HG02798 (cell line): ENCODE measurements at regions not wholly inside any gene's neighbourhood (a gene's known extent, or its start where the extent isn't known, plus 50 kb on each side); places are given as distances from the start of the nearest gene placed in this dataset.

Experiments
- ATAC-seq: cut with Tn5 transposase; IDR thresholded peaks from one replicate; pipeline ENCODE4 v1.9.1; 2021; ENCODE audit warnings: mild to moderate bottlenecking; ENCODE audit not compliant: unreplicated experiment, poor library complexity

DNA sequence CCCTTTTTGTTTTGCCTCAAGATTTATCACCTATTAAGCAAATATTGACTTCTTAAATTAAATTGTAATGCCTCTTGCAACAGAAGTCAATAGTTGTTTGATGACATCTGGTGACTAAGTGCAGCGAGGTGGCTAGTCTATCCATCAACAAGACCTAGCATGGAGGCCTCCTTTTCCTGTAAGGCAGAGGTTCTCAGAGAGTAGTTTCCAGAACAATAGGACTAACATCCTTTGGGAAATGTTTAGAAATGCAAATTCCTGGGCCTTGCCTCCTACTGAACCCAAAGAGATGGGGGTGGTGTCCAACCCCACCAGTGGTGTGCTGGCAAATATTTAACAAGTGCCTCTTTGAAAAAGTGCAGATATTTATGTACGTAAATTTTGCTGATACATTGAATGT lies 143.7 kb downstream of the SCP2D1 start:
- no peak for ATAC-seq

DNA sequence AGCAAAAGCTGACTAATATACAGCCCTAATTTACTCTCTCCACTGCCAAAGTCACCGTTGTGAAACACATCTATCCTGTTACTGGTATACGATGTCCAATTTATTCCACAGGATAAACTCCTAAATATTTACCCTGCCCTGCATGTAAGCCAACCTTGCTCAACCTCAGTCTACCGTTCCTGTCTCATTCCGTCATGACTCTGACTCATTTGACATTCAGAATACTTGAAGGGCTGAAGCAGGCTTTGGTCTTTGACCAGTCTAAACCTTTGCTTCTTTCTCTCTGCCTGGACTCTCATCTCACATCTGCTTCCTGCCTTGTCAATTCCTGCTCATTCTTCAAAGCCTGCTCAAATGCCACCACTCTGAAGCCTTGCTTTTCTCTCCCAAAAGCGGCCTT lies 157.5 kb downstream of the SCP2D1 start:
- no peak for ATAC-seq

DNA sequence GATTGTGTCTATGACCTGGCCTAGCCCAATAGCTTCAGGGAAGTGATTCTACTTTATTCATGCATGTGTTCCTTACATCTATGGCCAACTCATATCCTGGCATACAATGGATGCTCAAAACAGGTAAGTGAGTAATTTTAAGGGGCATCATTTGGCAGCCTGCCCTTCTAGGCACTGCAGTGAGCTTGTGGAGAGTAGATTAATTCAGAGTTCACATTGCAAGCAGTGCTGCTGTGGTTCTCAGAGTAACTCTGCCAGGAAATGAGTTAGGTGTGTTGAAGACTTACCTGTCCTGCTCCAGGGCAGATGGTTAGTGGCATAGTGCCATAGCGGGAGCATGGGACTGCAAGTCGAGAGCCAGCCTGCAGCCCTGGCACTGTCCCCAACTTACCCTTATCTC lies 158.0 kb downstream of the SCP2D1 start:
- ATAC-seq = no peak

DNA sequence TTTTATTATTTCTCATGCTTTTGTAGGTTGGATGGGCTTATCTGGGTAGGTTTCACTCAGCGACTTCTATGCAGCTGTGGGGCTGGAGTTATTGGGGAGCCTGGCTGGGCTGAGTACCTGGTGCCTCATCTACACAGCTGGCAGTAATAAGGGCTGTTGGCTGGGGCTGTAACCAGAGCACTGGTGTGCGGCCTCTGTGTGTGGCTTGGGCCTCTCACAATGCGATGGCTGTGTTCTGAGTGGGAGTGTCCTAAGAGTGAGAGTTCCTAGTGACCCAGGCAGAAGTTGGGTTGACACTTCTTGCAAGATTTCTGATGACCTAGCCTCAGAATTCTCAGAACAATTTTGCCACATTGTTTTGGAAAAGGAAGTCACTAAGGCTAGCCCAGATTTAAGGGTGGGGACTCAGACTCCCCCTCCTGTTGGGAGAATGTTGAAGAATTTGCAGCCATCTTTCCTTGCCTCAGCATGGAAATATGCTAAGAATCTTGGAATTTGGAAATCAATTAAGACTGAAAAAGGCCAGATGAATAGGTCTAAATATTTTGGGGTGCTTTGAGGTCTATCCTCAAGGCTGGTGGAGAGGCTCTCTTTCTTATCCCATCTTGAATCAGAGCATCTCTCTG lies 158.8 kb downstream of the SCP2D1 start:
- ATAC-seq = no peak

DNA sequence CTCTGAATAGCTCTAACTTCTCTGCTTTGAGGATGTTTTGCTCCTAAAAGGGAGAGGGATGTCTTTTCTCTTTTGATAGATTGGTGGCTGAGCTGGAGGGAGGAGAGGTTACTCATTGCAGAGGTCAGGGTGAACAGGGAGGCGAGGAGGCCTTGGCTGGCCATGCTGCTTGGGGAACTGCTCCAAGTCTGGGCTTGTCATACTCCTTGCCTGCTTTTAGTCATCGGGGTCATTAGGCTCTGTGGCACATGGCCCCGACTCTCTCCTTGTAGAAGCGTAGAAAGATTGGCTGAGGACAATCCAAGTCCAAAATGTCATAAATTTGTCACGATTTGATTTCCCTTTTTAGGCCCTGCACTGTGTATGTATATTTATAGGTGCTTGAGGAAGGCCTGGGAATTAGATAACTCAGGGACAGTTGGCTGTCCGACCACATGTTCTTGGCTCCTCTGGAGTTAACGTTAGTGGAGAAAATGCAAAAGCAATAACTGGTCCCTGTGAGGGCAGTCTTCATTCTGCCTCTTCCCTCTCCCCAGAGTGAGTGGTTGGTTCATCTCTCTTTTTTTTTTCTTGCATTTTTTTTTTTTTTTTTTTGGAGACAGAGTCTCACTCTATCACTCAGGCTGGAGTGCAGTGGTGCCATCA lies 160.1 kb downstream of the SCP2D1 start:
- no peak for ATAC-seq

DNA sequence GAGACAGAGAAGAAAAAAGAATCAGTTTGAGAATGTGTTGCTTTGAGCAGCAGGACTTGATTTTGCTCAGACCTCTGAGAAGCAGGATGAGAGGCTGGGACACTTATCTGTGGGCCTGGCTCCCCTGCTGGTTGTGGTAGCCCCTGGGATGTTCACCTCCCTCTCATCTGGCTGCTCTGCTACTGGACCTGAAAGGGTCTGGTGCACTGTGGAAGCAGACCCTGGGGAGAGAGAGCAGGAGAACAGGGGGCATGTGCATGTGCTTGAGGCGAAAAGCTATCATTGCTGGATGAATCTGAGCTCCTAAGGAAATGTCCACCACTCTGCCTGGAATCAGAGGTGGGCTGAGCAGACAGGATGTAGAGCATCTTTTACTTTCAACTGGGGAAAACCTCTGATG lies 161.1 kb downstream of the SCP2D1 start:
- ATAC-seq = no peak

DNA sequence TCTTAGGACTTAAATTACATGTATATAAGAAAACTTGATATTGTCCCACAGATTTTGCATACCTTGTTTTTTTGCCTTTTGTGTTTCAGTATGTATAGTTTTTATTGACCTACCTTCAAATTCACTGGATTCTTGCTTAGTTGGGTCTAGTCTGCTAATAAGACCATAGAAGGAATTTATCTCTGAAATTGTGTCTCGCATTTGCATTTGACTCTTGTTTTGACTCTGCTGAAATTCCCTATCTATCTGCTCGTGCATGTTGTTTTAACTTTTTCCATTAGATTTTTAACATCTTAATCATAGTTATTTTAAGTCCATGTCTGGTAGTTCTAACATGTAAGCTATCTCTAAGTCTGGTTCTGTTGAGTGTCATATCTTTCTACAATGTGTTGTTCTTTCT lies 163.9 kb downstream of the SCP2D1 start:
- ATAC-seq = no peak

DNA sequence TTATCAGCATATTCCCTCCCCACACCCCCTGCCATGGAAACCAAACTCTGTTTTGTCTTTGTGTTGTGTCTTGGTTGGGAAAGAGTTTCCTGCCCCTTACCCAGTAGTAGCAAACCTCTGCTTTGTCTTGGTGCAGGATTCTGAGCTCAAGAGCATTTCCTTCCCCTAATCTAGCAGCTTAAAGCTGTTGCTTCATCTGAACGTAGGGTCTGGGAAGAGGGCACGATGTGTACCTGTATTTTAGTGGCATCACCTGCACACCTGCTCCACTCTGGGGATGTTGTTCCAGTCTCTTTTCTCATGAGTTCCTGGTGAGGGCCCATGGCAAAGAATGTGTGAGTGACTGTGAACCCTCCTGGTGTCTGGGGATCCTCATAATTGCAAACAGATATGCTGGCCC lies 164.7 kb downstream of the SCP2D1 start:
- no peak for ATAC-seq

DNA sequence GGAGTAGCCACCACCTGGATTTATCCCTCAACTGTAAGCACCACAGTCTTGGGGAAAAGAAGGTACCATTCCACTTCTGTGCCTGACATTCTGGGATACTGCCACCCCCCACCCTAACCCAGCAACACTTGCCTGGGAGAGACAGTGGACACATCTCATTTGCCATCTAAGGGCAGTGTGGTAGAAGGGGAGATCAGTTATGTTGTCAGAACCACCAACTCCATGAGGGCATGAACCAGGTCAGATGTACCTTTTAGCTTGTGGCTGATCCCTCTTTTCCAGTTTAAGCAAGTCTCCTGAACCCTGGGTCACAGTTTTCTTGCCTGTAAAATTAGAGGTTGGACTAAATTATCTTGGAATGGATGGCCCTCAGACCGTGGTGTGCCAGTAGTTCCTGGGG lies 165.5 kb downstream of the SCP2D1 start:
- ATAC-seq = no peak

DNA sequence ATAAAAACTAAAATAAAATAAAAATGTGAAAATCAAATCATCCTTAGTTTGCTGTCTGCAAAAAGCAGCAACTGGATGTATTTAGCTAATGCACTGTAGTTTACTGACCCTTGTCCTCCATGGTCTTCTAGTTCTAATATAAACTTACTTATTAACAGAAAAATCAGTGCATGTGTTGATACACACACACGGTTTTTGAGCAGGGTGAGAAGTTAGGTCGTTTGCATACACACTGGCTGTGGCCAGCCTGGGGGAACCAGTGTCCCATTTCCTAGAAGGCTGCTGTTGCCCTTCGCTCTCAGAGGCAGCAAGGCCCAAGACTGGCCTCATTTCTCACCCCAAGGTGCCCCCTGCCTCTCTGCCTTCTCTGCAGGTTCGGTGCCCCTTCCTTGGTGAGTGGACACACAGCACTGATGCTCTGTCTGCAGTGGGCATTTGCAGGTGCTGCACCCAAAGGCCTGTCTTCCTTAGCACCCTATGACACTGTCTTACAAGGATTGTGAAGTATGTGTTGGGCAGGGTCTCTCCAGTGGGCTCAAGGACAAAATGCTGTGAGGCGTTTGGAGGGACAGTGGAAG lies 168.5 kb downstream of the SCP2D1 start:
- ATAC-seq = no peak

DNA sequence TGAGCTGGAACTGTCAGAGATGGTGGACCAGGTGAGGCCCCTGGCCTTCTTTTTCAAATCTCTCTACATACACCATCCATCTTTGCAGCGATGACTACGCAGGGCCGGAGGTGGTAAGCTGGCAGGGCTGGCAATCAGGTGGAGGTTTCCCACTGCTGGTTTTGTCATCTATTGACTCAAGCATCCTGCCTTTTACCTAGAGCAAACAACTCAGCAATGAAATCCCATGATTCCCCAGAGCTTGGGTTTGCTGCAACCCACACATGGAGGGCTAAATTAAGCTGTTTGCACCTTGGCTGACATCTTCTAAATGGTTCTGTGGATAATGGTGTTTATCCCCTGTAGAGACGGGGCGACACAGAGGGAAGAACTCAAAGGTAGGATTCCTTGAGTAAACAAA lies 170.2 kb downstream of the SCP2D1 start:
- ATAC-seq = no peak

DNA sequence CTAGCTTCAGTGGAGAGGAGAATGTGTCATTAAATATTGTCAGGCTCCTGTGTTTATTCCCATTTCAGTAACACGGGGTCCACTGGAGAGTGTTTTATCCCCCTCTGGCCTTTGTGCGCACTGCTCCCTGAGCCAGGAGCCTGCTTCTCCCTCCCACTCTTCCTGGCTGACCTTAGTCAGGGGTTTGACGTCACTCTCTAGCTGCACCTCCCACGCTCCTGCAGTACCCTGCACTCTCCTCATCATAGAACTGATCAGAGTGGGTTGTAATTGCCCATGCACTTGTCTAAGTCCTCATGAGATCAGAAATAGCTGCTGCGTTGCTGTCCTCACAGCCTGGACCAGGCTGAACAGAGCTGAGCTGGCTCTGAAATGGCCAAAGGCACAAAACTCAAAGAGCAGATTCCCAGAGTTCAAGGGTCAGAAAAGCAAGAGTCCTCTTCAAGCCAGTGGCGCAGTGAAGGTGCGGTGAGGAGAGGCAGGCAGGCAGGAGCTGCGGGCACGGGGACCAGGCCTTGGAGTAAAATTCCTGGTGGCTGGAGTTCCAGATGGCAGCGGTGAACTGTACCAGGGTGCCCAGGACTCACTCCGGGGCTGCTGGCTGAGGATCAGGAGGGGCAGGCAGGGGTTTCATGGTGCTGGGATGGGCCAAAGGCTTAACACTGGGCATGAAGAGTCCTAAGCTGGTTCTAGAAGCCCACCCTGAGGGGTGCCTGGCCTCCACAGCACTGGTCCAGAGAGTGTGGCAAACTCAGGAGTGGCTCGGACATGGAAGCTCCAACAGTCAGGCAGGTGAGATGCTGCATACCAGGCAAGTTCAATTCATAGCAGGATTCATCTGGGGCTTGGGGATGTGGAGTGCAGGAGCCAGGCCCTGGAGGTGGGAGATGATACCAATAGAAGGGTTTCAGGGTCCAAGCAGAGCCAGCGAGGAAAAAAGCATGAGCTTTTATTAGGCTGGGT lies 170.9 kb downstream of the SCP2D1 start:
- ATAC-seq = no peak

DNA sequence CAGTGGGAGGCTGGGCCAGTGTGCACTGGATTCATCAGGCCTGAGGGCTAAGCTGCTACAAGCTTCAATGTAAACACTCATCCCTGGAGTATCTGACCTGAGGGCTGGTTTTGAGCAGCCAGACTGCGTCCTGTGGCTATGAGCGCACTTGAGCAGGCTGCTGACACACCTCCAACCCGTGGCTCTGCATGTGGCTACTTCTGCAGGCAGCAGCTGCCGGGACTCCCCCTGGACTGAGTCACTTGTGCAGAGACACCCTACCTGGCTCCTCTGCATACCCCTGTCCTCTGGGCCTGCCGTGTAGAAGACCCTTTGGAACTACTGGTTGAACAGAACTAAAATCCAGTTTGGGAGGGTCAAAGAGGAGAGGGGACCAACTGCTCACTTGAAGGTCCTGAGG lies 172.0 kb downstream of the SCP2D1 start:
- no peak for ATAC-seq

DNA sequence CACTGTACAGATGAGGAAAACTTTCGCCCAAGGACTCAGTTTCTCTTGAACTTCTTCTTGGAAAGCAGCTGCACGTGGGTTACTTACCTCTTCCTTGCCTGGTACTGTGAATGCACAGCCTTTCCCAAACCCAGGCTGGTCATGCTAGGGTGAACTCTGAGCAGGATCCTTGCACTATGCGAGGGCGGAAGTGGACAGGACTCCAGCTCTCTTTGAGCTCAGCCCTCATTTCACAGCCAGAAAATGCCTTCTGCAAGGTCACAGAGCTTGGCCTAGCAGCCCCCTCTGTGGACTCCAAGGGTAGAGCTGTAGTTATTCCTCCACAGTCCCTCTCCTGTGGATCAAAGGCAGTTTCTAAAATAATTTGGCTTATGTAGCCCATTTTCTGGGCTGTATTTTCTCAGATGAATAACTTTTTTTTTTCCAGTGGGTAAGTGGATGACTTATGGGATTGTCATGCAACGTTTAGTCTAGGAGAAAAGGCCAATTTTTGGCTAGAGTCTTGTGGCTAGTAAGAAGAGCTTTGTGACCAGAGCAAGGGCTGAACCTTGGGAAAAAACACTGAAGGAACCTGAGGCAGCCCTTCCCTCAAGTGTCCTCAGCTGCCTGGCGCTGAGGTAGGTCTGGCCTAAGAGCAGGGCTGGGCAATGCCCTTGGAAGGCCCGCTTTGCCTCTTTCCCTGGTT lies 172.7 kb downstream of the SCP2D1 start:
- ATAC-seq = no peak

DNA sequence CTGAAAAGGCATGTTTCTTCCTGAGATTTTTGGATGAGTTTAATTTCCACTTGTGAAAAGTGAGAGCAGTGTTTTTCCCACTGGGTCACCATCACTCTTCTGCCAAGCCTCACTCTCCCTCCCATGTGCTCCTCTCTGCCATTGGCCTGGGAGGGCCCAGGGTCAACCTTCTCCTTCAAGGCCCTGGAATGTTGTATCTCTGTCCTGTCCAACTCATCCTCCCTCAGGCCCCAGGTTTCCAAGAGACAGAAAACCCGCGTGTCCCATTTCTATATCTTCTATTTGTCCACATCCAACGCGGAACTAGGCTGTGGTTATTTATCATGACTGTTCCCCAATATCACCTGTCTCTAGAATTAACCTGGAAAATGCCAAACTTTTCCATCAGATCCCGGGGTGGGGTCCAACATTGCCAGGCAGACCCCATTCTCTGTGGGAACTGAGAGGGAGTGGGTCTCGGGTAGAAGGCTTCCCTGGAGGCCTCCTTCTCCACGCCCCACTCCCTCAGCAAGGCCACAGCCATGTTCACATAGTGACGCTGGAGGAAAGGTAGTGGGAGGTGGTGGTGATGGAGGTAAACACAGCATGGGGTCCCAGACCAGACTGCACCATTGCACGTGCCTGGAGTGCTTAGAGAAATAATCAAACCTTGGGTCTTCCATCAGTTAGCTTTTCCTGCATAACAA lies 173.5 kb downstream of the SCP2D1 start:
- ATAC-seq = no peak

DNA sequence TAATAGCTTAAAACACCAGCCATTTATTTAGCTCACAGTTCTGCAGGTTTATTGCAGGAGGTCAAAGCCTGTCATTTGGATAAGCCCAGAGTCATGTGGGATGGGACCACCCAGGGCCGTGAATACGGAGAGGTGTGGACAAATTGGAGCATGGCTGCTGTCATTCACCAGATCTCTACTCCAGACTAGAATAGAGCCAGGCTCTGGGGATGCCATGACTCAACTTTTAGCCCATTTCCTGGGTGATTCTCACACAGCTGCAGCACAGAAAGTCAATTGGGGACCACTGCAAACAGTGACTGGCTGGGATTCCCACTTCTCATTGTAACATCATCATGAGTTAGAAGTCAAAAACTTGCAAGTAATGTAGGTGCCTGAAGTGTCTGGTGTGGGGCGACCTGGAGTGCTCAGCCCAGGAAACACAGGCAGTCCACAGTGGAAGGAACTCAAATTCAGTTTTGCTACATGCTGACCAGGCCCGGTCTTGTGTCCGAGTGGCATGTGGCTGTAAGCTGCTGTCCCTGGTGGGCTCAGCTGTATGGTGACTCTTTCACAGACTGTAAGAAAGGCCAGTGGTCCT lies 174.3 kb downstream of the SCP2D1 start:
- no peak for ATAC-seq

DNA sequence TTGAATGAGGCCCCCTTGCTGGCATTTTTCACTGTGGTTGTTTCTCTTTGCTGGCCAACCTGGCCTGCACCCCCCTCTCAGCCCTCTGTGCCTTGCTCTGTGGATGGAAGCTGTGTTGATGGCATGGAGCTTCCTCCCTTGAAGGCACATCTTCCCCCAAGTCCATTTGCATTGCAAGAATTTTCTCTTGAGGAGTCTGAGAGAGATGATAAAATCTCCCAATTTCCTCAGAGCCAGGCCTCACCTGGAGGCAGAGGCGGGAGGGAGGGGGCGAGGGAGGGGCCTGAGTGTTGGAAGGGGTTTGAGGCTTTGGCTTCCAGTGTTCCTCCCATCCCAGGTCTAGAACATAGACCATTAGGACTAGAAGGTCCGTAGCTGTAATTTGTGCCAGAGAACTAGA lies 175.1 kb downstream of the SCP2D1 start:
- no peak for ATAC-seq

DNA sequence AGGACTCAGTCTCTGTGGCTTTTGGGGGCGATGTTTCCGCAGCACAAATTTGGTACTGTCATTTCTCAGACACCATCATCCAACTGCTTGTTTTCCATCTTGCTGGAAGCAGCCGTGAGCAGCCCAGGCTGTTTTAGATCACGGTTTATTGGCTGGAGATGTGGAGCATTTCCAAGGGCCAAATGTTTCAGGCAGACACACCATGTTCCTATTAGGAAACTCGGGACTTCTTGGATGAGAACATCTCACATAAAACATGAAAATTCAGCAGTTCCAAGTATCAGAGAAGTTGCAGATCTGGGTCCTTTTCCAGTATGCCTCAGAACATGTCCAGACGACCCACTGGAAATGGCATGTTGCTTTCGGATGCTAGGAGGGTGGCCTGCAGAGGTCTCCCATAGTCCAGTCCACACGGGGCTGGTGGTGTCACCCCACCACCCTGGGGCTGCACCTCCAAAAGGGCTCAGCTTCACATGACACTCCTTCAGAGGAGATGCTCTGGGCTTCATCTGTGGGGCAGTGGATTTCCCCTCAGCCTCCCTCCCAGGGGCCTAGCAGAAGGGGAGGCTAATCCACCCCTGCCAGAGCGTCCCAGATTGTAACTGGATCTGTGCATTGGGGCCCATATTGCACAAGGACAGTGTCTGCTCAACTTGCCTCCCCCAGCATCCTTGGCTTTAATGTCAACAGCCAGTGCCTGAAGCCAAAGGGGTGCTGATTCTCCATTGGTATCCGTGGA lies 176.3 kb downstream of the SCP2D1 start:
- ATAC-seq = no peak

DNA sequence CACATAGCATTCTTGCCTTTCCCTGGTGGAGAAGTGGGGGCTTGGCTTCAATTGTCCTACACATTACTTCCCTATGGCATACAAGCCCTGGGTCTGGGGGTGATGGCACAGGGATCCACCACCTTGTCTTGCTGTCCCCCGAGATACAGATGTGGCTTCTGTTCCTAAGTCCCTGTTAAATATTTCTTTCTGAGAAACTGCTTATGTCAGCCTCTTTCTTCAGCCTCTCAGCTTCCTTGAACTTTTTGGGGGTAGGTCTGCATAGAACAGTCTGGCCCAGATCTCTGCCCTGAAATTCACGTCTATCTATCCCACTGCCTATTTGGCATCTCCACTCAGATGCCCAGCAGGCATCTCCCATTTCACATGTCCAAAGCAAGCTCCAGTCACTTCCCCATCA lies 177.4 kb downstream of the SCP2D1 start:
- ATAC-seq = no peak
